ENCODE measurements at regions not wholly inside any gene's neighbourhood (a gene's known extent, or its start where the extent isn't known, plus 50 kb on each side); places are given as distances from the start of the nearest gene placed in this dataset.

DNA sequence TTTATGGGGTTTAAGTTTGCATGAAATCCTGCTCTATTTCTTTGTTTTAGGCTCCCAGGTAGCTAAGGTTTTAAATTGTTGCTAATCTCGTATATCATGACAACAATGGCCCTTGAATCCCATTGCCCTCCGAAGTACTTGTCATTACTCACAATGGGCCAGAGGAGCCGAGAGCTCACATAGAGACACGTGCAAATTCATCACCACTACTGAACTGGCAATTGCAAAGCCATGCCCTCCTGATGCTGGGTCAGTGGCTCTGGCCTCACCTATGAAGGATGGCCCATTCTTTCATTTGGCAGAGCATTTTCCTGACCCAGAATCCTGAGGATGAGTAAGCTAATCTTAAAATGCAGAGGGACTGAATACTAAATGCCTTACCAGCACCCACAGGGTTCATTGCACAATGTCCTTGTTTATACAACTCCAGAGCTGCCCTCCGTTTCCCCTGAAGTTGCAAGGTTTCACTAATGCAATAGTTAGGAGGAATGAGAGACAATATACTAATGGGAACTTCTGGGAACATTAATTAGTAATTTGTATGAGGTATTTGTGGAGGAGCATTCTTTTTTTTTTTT, 71.6 kb upstream of the GAREM1 start:
- no peak for DNase-seq (ENCODE audit: low read depth)

DNA sequence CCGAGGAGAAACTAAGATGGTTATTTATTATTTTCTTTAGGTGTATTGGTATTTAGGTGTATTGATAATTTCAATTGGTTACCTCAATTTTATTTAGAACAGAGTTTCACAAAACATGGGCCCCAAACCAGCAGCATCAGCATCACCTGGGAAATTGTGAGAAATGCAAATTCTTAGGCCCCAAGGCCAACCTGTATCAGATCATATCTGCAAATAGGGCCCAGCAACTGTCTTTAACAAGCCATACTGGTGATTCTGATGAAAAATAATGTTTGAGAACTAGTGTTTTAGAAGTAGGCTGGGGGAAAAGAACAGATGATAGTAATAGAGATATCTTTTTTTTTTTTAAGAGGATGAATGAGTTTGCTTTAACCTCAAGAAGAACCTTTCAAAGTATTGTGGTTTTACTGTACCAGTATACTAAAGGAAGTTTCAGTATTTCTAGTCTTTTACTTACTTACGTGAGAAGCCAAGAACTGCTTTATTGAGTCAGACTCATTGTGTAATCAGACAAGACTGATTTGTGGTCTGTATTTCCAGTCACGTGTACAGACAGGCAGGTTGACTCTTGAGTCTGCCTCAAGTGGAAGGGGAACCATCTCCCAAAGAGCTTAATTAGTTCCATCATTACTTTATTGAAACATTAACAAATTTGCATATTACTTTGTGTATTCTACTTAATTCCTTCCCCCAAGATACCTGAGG, 60.4 kb upstream of the GAREM1 start:
- DNase-seq (ENCODE audit: low read depth), result no peak

DNA sequence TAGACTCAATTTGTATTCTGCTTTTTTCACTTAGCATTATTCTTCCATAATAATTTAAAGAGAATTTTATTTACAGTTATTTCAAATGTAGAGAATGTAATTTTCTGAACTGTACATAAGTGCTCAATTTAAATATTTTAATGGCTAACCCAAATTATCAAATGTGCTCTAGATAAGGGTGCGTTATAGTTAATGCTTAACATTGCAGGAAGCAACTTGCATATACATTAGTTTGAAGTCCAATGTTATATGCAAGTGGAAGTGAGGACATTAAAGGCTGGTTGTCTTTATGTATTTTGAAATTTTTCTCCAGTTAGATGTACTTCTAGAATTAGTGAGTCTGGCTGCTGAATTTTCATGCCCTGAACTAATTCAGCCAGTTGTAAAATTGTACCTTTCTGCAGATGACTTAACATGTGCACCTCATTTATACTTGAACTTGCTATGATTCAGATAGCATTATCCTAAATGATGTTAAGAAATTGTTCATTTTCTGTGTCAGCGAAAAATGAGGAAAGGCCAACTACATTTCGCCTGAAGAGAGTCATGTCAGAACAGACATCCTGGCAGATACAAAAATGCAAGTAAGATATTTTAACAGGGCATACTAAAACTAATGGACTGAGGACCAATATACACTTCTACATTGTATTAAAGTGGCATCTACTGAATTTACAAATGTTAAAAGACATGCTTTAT, 59.2 kb upstream of the GAREM1 start:
- DNase-seq (ENCODE audit: low read depth), result no peak

DNA sequence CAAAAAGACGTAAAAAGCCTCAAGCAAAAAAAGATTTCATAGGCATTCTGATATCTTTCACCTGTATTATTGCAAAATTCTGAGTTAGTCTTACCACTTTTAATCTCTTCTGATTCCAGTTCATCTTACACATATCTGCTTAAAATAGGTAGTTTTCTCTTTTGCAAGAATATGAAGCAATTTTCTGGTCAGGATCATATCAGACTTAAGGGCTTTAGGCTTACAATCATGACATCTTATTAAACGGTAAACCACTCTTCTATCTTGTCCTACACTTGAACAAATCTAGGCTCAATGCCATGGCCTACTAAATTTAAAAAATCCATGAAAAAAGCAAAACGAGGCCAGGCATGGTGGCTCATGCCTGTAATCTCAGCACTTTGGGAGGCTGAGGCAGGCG, 50.1 kb upstream of the GAREM1 start:
- DNase-seq (ENCODE audit: low read depth), result no peak

Data from stimulated activated CD8-positive, alpha-beta memory T cell treated with anti-CD3 and anti-CD28 coated beads, Interleukin-15, amount 100 ng/mL, for 1 hour (primary cell).